GM13976 (cell line): ENCODE measurements at regions not wholly inside any gene's neighbourhood (a gene's known extent, or its start where the extent isn't known, plus 50 kb on each side); places are given as distances from the start of the nearest gene placed in this dataset.

ENCODE experiments used
- DNase-seq: peaks from one replicate; pipeline ENCODE4 v3.0.0; 2012; ENCODE audit warnings: low spot score
- in situ Hi-C: fragments of 300-500 bp; cut with MboI; formaldehyde crosslinking; loops from one replicate; pipeline ENCODE4 v1.12.0; 2022; ENCODE audit warnings: low sequenced_read_pairs, mixed read lengths, inconsistent platforms; ENCODE audit not compliant: unreplicated experiment
- TF ChIP-seq, protein P1 (sequence below): IDR thresholded peaks from 2 replicates; pipeline ENCODE4 v1.5.1; 2012; ENCODE audit warnings: borderline replicate concordance, mild to moderate bottlenecking; ENCODE audit not compliant: insufficient read depth; ENCODE audit errors: extremely low read depth, missing control alignments, control extremely low read depth

DNA sequence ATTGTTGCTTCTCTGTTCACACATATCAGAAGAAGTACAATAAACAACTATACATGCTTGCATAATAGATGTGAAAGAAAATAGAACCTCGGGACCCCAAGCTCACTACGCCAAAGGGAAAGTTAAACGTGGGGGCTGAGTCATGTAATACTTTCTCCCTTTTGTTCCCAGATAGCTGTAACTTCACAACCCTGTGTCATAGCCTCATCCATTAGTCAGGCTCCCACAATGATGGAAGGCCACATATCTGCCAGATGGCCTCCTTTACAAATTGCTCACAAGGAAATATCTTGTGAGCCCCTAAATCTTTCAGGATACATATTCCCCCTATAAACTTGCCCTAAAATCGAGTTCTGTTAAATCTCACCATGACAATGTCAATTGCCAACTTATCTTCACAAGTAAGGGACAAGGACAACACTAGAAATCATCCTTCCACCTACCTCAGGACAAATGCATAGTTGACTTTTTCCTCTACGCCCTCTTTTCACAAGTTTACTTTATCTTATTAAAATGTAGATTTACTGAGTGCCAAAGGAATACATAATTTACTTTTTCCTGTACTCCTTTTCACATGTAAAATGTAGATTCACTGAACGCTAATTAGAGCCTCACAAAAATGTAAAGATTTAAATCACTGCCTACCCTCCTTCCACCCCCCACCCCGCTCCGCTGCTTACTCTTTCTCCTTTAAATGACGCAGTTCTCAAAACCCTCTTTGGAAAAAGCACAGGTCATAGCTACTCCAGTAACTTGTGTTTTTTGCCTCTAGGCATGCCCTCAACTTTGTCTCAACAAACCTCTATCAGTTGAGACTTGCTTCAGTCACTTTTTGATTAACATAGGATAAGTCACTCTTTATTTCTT is 477.1 kb downstream of the DTHD1 start:
- no peak for DNase-seq
- in situ Hi-C loops, result no loop called here
- TF ChIP-seq, protein P1, sequence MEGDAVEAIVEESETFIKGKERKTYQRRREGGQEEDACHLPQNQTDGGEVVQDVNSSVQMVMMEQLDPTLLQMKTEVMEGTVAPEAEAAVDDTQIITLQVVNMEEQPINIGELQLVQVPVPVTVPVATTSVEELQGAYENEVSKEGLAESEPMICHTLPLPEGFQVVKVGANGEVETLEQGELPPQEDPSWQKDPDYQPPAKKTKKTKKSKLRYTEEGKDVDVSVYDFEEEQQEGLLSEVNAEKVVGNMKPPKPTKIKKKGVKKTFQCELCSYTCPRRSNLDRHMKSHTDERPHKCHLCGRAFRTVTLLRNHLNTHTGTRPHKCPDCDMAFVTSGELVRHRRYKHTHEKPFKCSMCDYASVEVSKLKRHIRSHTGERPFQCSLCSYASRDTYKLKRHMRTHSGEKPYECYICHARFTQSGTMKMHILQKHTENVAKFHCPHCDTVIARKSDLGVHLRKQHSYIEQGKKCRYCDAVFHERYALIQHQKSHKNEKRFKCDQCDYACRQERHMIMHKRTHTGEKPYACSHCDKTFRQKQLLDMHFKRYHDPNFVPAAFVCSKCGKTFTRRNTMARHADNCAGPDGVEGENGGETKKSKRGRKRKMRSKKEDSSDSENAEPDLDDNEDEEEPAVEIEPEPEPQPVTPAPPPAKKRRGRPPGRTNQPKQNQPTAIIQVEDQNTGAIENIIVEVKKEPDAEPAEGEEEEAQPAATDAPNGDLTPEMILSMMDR, result no peak

DNA sequence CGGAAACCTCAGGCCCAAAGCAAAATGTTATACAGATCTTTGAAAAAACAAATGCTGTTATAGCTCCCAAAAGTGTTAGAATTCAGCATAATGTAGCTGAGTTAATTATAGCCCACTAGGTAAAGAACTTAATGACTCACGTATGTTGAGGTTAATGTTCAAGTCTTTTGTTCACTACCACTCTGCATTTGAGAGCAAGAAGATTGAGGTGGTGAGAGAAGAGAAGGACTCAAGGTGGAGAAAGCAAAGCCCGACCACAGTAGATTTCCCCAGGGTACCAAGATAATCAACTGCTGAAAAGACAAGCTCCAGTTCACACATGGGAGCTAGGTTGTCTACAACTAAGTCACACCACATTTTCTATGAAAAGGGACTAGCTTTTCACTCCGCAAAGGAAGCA is 480.2 kb downstream of the DTHD1 start:
- DNase-seq, result no peak
- TF ChIP-seq, protein P1, result no peak
- in situ Hi-C loops, result no loop called here

DNA sequence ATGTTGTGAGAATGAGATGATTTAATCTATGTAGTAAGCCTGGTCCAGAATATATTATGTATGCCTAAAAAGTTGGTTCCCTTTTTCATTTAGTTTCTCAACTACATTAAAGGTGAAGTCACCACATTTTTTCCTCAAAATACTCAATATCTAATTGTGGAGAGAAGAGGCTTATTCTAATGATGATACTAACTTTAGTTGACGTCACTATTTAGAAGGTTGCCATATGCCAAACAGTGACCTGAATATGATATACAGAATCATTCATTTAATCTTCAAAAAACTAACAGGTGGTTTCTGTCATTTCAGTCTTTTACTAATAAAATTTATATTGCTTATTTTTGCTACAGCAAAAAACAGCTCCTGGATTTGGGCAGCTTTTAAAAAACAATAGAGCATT is 480.7 kb upstream of the NWD2 start:
- TF ChIP-seq, protein P1, result no peak
- no peak for DNase-seq
- in situ Hi-C loops, result no loop called here

DNA sequence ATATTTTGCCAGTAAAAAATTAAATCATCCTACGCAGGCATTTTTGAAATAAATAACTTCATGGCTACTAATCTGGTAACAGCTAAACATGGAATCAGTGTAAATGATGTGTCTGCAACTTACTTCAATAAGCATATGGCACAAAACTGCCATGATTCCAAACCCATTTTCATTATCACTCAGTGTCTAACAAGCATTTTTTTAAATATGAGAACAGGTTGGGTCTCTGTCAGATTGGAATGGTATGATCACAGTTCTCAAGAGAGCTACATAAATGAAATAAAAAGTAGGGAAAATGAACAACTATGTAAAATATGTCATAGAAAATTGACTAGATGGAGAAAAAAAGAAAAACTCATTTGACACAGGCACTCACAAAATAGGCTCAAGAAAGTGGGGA is 476.9 kb upstream of the NWD2 start:
- in situ Hi-C loops, result no loop called here
- DNase-seq, result no peak
- TF ChIP-seq, protein P1, result no peak

DNA sequence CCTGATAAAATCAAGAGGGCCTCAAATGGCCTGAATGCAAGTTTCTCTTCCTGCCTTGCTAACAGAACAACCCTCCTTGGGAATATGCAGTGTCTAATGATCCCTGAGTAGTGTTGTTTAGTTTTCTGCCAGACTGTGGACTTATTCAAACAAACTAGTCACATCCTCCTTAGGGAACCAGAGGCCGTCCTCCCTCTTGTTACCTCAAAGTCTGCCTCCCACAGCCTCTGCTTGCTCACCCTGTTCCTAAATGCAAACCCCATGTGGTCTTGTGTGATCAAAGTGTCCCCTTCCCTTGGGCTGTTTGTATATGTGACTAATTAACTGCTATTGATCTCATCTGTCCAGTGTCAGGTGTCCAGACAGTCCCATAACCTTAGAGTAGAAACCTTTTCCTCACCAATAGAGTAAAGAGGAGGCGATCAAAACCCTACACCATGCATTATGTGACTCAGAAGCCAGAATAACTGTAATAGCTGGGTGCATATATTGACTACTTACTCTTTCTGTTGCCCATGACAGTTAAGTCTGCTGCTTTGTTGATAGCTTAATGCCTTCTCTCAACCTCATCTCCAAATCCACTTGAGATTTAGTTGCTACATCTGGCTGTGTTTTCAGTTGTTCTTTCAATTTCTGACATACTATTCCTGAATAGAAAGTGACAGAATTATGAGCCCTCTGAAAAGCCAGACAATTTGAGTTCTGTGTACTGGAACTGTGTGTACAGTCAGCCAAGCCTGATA is 473.0 kb upstream of the NWD2 start:
- in situ Hi-C loops, result no loop called here
- no peak for DNase-seq
- TF ChIP-seq, protein P1, result no peak

DNA sequence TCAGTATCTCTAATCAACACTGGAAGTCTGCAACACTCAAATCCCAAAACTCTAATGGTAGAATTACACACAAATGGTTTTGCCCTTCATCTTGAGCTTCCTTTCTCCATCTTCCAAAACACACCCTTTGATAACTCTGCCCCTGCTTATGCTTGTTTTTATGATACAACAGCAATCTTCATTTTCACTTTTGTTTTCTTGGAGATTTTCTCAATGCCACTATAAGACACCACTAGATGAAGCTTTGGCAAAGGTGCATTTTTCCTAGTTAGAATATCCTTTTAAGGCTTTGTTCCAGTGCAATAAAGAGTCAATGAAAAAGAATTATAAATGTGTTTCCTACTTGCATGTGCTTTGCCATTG is 472.4 kb upstream of the NWD2 start:
- TF ChIP-seq, protein P1, result no peak
- DNase-seq, result no peak
- in situ Hi-C loops, result no loop called here
